Daoy (cell line): ENCODE measurements at regions not wholly inside any gene's neighbourhood (a gene's known extent, or its start where the extent isn't known, plus 50 kb on each side); places are given as distances from the start of the nearest gene placed in this dataset.
A peak's percentile ranks its signal among the peaks of the same experiment; 100 is the strongest.
"Not testable (repeated sequence)": the region's sequence is repeated elsewhere in the genome, so short reads cannot be mapped to it uniquely, and the experiment has no call there.

Experiments used
- DNase-seq: peaks from one replicate; pipeline ENCODE4 v3.0.0-alpha.2; 2015; ENCODE audit warnings: low read depth

DNA sequence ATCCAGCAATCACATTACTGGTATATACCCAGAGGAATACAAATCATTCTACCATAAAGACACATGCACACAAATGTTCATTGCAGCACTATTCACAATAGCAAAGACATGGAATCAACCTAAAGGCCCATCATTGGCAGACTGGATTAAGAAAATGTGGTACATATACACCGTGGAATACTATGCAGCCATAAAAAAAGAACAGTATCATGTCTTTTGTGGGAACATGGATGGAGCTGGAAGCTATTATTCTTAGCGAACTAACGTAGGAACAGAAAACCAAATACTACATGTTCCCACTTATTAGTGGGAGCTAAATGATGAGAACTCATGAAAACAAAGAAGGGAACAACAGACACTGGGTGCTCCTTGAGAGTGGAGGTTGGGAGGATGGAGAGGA, 60.9 kb downstream of the PGRMC1 start:
- not testable (repeated sequence) for DNase-seq

DNA sequence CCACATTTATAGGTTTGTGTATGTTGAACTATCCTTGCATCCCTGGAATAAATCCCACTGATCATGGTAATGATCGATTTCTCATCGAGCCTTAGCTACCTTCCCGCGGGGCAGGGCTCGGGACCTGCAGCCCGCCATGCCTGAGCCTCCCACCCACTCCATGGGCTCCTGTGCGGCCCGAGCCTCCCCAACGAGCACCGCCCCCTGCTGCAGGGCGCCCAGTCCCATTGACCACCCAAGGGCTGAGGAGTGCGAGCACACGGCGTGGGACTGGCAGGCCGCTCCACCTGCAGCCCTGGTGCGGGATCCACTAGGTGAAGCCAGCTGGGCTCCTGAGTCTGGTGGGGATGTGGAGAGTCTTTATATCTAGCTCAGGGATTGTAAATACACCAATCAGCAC, 63.7 kb downstream of the PGRMC1 start:
- not testable (repeated sequence) for DNase-seq

DNA sequence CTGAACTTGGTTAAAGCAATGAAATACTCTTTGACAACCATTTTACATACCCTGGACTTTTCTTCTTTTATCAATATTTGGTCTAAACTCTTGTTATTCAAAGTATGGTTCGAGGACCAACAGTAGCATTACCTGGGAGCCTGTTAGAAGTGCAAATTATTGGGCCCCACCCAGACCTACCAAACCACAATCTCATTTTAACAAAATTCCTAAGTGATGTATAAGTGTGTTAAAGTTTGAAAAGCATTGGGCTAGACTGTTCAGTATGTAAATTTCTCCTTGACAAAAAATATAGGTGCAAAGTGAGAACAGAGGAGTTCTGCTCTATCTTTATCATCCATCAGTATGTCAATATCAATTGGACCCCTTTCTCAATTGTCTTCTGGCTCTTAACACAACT, 67.1 kb downstream of the PGRMC1 start:
- DNase-seq: no peak

DNA sequence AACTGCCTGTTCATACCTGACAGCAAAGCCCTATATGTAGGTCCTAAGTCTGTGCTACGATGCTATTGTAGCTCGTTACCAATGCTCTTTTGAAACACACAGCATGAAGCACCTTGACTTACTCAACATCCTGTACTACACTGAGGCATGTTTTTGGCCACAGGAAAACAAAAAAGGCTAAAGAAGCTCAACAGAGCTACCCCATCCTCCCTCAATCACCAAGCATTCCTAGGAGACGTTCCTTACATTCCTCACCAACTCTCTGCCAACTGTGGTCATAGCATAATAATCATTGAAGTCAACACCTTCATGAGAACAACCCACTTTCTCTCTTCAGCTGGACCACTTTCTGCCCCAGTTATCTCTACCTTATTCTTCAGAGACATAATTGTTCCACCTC, 73.7 kb upstream of the SLC25A43 start:
- no peak for DNase-seq

DNA sequence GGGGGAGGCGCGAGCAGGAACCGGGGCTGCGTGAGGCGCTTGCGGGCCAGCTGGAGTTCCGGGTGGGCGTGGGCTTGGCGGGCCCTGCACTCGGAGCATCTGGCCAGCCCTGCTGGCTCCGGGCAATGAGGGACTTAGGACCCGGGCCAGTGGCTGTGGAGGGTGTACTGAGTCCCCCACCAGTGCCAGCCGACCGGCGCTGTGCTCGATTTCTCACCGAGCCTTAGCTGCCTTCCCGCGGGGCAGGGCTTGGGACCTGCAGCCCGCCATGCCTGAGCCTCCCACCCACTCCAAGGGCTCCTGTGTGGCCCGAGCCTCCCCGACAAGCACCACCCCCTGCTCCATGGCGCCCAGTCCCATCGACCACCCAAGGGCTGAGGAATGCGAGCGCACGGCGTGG, 67.3 kb upstream of the SLC25A43 start:
- DNase-seq: not testable (repeated sequence)

DNA sequence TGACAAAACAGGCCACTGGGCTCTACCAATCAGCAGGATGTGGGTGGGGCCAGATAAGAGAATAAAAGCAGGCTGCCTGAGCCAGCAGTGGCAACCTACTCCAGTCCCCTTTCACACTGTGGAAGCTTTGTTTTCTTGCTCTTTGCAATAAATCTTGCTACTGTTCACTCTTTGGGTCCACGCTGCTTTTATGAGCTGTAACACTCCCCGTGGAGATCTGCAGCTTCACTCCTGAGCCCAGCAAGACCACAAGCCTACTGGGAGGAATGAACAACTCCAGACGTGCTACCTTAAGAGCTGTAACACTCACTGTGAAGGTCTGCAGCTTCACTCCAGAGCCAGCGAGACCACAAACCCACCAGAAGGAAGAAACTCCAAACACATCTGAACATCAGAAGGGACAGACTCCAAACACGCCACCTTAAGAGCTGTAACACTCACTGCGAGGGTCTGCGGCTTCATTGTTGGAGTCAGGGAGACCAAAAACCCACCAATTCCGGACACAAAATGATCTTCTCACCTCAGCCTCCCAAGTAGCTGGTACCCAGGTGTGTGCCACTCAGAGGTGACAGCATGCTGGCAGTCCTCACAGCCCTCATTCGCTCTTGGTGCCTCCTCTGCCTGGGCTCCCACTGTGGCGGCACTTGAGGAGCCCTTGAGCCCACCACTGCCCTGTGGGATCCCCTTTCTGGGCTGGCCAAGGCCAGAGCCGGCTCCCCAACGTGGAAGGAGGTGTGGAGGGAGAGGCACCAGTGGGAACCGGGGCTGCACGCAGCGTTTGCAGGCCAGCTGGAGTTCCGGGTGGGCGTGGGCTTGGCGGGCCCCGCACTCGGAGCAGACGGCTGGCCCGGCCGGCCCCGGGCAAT, 66.0 kb upstream of the SLC25A43 start:
- DNase-seq: not testable (repeated sequence)

DNA sequence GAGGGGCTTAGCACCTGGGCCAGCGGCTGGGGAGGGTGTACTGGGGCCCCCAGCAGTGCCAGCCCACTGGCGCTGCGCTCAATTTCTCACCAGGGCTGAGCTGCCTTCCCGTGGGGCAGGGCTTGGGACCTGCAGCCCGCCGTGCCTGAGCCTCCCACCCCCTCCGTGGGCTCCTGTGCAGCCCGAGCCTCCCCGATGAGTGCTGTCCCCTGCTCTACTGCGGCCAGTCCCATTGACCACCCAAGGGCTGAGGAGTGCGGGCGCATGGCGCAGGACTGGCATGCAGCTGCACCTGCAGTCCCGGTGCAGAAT, 65.5 kb upstream of the SLC25A43 start:
- not testable (repeated sequence) for DNase-seq

DNA sequence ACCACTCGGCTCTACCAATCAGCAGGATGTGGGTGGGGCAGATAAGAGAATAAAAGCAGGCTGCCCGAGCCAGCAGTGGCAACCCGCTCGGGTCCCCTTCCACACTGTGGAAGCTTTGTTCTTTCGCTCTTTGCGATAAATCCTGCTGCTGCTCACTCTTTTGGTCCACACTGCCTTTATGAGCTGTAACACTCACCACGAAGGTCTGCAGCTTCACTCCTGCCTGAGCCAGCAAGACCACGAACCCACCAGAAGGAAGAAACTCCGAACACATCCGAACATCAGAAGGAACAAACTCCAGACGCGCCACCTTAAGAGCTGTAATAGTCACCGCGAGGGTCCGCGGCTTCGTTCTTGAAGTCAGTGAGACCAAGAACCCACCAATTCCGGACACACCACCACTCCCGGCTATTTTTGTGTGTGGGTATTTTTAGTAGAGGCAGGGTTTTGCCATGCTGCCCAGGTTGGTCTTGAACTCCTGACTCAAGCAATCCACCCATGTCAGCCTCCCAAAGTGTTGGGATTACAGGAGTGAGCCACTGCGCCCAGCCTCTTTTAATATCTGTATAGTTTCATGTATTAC, 64.6 kb upstream of the SLC25A43 start:
- not testable (repeated sequence) for DNase-seq

DNA sequence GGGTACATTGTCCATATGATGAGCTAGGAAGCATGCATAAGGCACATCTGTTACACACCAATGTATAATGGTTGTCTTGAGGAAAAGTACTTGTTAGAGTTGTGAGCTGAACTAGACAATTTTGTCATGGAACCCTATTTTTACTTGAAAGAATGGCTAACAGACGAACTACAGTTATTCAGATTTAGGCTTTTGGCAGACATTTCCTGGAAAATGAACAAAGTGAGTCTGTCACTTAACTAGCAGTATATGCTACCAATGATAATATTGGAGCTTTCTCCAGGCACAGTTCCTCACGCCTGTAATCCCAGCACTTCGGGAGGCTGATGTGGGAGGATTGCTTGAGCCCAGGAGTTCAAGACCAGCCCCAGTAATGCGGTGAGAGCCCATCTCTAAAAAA, 61.9 kb upstream of the SLC25A43 start:
- no peak for DNase-seq

DNA sequence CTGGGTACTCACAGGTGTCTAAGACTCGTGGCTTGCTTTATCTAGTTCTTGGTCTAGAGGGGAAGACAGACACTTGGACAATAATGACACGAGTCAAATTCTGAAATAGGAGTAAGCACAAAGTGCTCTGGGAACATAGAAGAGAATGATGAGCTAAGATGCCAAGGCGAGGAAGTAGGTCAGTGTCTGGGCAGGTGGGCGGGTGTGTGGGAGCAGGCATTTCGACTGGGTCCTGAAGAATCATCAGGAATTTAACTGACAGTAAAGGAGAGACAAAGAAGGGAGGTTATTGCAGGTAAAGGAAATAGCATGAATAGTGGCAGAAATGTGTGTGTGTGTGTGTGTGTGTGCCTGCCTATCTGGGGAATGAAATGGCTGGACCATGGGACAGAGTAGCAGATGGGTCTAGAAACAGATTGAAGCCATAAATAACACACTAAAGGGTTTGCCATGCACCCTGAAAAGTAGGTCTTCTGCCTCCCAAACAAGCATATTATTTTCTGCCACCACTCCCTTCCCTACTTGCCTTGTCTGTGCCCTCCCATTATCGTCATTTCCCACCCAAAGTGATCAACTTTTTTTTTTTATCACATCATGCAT, 58.4 kb upstream of the SLC25A43 start:
- DNase-seq: no peak

DNA sequence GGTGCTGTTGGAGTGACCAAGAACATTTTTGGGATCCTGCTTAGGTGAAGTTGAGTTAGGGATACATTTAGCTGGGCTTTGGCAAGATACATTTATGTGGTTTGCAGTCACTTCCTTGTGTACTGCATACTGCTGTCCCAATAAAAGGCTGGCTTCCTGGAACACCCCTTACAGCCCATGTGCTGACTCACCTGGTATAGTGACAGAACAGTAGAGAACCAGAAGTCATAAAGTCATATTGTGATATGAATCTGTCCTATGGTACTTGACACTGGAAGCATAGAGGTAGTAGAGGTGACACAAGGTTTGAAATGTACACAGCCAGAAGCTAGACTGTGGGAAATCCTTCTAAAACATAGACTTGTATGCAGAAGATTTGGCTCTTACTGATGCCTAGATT, 55.3 kb upstream of the SLC25A43 start:
- peak; percentile 2 for DNase-seq
